HL-60 (cell line): ENCODE measurements at regions not wholly inside any gene's neighbourhood (a gene's known extent, or its start where the extent isn't known, plus 50 kb on each side); places are given as distances from the start of the nearest gene placed in this dataset.

Experiments
- TF ChIP-seq, protein P1 (sequence below): IDR thresholded peaks from one replicate; pipeline ENCODE4 v1.5.1; 2011; ENCODE audit warnings: low read length, control low read depth, inconsistent platforms; ENCODE audit not compliant: insufficient read depth
- TF ChIP-seq, protein P2 (sequence below): IDR thresholded peaks from 2 replicates; pipeline ENCODE4 v1.6.1; 2012; ENCODE audit warnings: low read depth; ENCODE audit not compliant: insufficient replicate concordance

DNA sequence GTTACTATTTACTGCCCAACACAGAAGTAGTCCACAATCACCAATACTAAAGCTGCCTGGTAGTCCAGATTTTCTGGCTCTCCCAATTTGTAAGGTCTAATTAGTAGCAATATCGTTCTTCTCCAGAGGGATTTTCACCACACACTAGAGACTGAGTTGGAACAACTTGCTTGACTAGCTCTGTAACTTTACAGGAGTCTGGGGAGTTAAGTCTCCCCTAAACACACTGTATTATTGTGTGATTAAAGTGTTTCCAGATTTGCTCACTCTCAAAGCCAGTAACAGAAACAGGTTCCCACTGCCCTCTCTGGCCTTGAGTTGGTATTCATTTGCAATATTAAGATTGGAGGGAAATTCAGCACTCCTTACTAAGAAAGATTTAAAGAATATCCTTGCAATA is 1175.7 kb downstream of the SORCS1 start:
- TF ChIP-seq, protein P1, sequence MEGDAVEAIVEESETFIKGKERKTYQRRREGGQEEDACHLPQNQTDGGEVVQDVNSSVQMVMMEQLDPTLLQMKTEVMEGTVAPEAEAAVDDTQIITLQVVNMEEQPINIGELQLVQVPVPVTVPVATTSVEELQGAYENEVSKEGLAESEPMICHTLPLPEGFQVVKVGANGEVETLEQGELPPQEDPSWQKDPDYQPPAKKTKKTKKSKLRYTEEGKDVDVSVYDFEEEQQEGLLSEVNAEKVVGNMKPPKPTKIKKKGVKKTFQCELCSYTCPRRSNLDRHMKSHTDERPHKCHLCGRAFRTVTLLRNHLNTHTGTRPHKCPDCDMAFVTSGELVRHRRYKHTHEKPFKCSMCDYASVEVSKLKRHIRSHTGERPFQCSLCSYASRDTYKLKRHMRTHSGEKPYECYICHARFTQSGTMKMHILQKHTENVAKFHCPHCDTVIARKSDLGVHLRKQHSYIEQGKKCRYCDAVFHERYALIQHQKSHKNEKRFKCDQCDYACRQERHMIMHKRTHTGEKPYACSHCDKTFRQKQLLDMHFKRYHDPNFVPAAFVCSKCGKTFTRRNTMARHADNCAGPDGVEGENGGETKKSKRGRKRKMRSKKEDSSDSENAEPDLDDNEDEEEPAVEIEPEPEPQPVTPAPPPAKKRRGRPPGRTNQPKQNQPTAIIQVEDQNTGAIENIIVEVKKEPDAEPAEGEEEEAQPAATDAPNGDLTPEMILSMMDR: no peak
- TF ChIP-seq, protein P2, sequence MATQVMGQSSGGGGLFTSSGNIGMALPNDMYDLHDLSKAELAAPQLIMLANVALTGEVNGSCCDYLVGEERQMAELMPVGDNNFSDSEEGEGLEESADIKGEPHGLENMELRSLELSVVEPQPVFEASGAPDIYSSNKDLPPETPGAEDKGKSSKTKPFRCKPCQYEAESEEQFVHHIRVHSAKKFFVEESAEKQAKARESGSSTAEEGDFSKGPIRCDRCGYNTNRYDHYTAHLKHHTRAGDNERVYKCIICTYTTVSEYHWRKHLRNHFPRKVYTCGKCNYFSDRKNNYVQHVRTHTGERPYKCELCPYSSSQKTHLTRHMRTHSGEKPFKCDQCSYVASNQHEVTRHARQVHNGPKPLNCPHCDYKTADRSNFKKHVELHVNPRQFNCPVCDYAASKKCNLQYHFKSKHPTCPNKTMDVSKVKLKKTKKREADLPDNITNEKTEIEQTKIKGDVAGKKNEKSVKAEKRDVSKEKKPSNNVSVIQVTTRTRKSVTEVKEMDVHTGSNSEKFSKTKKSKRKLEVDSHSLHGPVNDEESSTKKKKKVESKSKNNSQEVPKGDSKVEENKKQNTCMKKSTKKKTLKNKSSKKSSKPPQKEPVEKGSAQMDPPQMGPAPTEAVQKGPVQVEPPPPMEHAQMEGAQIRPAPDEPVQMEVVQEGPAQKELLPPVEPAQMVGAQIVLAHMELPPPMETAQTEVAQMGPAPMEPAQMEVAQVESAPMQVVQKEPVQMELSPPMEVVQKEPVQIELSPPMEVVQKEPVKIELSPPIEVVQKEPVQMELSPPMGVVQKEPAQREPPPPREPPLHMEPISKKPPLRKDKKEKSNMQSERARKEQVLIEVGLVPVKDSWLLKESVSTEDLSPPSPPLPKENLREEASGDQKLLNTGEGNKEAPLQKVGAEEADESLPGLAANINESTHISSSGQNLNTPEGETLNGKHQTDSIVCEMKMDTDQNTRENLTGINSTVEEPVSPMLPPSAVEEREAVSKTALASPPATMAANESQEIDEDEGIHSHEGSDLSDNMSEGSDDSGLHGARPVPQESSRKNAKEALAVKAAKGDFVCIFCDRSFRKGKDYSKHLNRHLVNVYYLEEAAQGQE: no peak
